ENCODE measurements at regions not wholly inside any gene's neighbourhood (a gene's known extent, or its start where the extent isn't known, plus 50 kb on each side); places are given as distances from the start of the nearest gene placed in this dataset.

GRCh38 chr1:217327901-217328300, 303.0 kb downstream of the GPATCH2 start:
- DNase-seq: no peak

DNA sequence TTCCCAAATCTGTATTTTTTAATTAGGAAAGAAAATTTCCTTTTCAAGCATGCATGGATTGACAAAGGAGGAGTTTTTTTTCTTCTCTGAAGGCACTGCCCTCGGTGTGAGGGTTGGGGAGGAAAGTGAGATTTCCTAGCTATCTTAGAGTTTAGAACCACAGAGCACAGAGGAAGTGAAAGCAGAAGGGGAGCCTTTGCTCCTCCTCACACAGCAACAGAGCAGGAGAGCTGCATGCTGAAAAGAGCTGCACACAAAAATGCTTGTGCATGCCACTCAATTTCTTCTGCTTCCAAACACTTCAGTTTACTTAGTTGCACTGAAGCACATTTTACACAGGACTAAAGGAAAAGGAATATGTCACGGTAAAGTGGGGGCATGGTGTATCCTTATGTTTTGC, 308.1 kb downstream of the GPATCH2 start:
- H3K9ac ChIP-seq: no peak overlapping the region
- H3K4me3 ChIP-seq: no peak overlapping the region
- H3K27ac ChIP-seq: no peak overlapping the region
- H3K27me3 ChIP-seq (replicated peaks; ENCODE audit: insufficient read depth): no peaks in the 10 kb centered on the region; the same call in none of the 2 replicates
- 21 to 25% methylated on average over 2 of the region's 2 CpGs for WGBS, 2 experiments (ENCODE audit: low coverage in 1 of 2, low lambda C conversion rate in 2 of 2, missing lambda C conversion rate in 2 of 2)
- H2AFZ ChIP-seq: no peak overlapping the region
- no peaks in the 10 kb centered on the region for H4K20me1 ChIP-seq (ENCODE audit: insufficient read depth)
- H3K9me3 ChIP-seq (ENCODE audit: low read depth): no peaks in the 10 kb centered on the region
- H3K9me2 ChIP-seq (ENCODE audit: insufficient read depth): no peaks in the 10 kb centered on the region
- H3K4me1 ChIP-seq (ENCODE audit: insufficient read depth): no peaks in the 10 kb centered on the region
- no peaks in the 10 kb centered on the region for H3K79me2 ChIP-seq (ENCODE audit: insufficient read depth)
- H3K4me2 ChIP-seq (ENCODE audit: unreplicated experiment): no peak overlapping the region
- no peaks in the 10 kb centered on the region for H3K36me3 ChIP-seq (ENCODE audit: low read depth)
- DNase-seq: no peak
- in situ Hi-C loops (cut with MboI): no loop called here
- no peaks in the 10 kb centered on the region for H3F3A ChIP-seq (ENCODE audit: insufficient read depth)
- TF ChIP-seq EZH2phosphoT487 (IDR thresholded peaks at IDR 0.05; ENCODE audit: insufficient read depth, low read depth) (no peak), EZH2 (IDR thresholded peaks at IDR 0.05; ENCODE audit: insufficient read depth, poor library complexity, severe bottlenecking) (no peak)

More at GRCh38 chr1:217327901-217328300, 303.0 kb downstream of the GPATCH2 start:
- H3K27ac ChIP-seq: no peak overlapping the region
- H3K4me3 ChIP-seq: no peak overlapping the region
- H3K79me2 ChIP-seq (ENCODE audit: insufficient read depth): no peaks in the 10 kb centered on the region
- H3K9ac ChIP-seq: no peak overlapping the region
- H3K4me1 ChIP-seq (ENCODE audit: insufficient read depth): no peaks in the 10 kb centered on the region
- H4K20me1 ChIP-seq (ENCODE audit: insufficient read depth): no peaks in the 10 kb centered on the region
- H3K4me2 ChIP-seq (ENCODE audit: unreplicated experiment): no peak overlapping the region
- TF ChIP-seq EZH2phosphoT487 (IDR thresholded peaks at IDR 0.05; ENCODE audit: insufficient read depth, low read depth) (no peak), EZH2 (IDR thresholded peaks at IDR 0.05; ENCODE audit: insufficient read depth, poor library complexity, severe bottlenecking) (no peak)
- 29 to 35% methylated on average over 3 of the region's 3 CpGs for WGBS, 2 experiments (ENCODE audit: low coverage in 1 of 2, low lambda C conversion rate in 2 of 2, missing lambda C conversion rate in 2 of 2)
- H3F3A ChIP-seq (ENCODE audit: insufficient read depth): no peaks in the 10 kb centered on the region
- in situ Hi-C loops (cut with MboI): no loop called here
- H3K9me2 ChIP-seq (ENCODE audit: insufficient read depth): no peaks in the 10 kb centered on the region
- no peaks in the 10 kb centered on the region; the same call in none of the 2 replicates for H3K27me3 ChIP-seq (replicated peaks; ENCODE audit: insufficient read depth)
- H2AFZ ChIP-seq: no peak overlapping the region
- no peaks in the 10 kb centered on the region for H3K36me3 ChIP-seq (ENCODE audit: low read depth)
- no peaks in the 10 kb centered on the region for H3K9me3 ChIP-seq (ENCODE audit: low read depth)

DNA sequence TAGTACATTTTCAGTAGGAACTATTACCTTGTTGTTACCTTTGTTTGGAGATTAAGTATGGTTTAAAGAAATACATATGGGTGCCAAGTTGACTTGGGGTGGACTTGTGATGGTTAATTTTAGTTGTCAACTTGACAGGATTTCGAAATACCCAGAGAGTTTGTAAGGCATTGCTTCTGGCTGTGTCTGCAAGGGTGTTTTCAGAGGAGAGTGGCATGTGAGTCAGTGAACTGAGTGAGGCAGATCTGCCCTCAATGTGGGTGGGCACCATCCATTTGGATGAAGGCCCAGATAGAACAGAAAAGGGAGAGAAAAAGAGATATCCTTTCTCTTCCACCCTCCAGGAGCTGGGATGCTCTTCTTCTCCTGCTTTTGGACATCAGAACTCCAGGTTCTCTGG, 315.5 kb downstream of the GPATCH2 start:
- peak; percentile 19 for DNase-seq

DNA sequence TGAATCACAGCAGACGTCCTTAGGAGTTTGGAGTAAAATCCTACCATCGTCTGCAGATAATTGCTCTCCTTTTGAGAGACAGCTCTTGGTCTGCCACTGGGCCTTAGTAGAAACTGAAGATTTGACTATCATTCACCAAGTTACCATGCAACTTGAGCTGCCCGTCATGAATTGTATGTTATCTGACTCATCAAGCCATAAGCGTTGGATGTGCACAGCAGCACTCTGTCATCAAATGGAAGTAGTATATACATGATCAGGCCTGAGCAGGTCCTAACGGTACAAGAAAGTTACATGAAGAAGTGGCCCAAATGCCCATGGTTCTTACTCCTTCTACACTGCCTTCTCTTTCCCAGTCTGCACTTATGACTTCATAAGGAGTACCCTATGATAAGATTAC, 317.8 kb downstream of the GPATCH2 start:
- Histone ChIP-seq H3K27me3 (replicated peaks; ENCODE audit: insufficient read depth) (no peaks in the 10 kb centered on the region), H4K20me1 (ENCODE audit: insufficient read depth) (no peaks in the 10 kb centered on the region), H3F3A (ENCODE audit: insufficient read depth) (no peaks in the 10 kb centered on the region), H3K9ac (no peak overlapping the region), H2AFZ (no peak overlapping the region), H3K9me2 (ENCODE audit: insufficient read depth) (no peaks in the 10 kb centered on the region), H3K27ac (no peak overlapping the region), H3K36me3 (ENCODE audit: low read depth) (no peaks in the 10 kb centered on the region), H3K4me2 (ENCODE audit: unreplicated experiment) (no peak overlapping the region), H3K79me2 (ENCODE audit: insufficient read depth) (no peaks in the 10 kb centered on the region), H3K4me3 (no peak overlapping the region), H3K4me1 (ENCODE audit: insufficient read depth) (no peaks in the 10 kb centered on the region), H3K9me3 (ENCODE audit: low read depth) (no peaks in the 10 kb centered on the region)
- in situ Hi-C loops (cut with MboI): no loop called here
- no peak for DNase-seq
- TF ChIP-seq EZH2 (IDR thresholded peaks at IDR 0.05; ENCODE audit: insufficient read depth, poor library complexity, severe bottlenecking): no peak
- 28 to 37% methylated on average over 5 of the region's 5 CpGs for WGBS, 2 experiments (ENCODE audit: low coverage in 1 of 2, low lambda C conversion rate in 2 of 2, missing lambda C conversion rate in 2 of 2)

More for the DNA sequence above, 315.5 kb downstream of the GPATCH2 start:
- H2AFZ ChIP-seq: no peak overlapping the region
- H3K9me3 ChIP-seq (ENCODE audit: low read depth): no peaks in the 10 kb centered on the region
- WGBS, 2 experiments (ENCODE audit: low coverage in 1 of 2, low lambda C conversion rate in 2 of 2, missing lambda C conversion rate in 2 of 2): 0 to 5% methylated on average over 1 of the region's 1 CpG
- no peaks in the 10 kb centered on the region for H3K4me1 ChIP-seq (ENCODE audit: insufficient read depth)
- no peaks in the 10 kb centered on the region for H3K9me2 ChIP-seq (ENCODE audit: insufficient read depth)
- H3F3A ChIP-seq (ENCODE audit: insufficient read depth): no peaks in the 10 kb centered on the region
- in situ Hi-C loops (cut with MboI): no loop called here
- H3K27me3 ChIP-seq (replicated peaks; ENCODE audit: insufficient read depth): no peaks in the 10 kb centered on the region
- H3K4me3 ChIP-seq: no peak overlapping the region
- no peak overlapping the region for H3K27ac ChIP-seq
- H3K9ac ChIP-seq: no peak overlapping the region
- no peak overlapping the region for H3K4me2 ChIP-seq (ENCODE audit: unreplicated experiment)
- H4K20me1 ChIP-seq (ENCODE audit: insufficient read depth): no peaks in the 10 kb centered on the region
- no peaks in the 10 kb centered on the region for H3K36me3 ChIP-seq (ENCODE audit: low read depth)
- H3K79me2 ChIP-seq (ENCODE audit: insufficient read depth): no peaks in the 10 kb centered on the region
- no peak for TF ChIP-seq EZH2phosphoT487 (IDR thresholded peaks at IDR 0.05; ENCODE audit: insufficient read depth, low read depth)
- TF ChIP-seq EZH2 (IDR thresholded peaks at IDR 0.05; ENCODE audit: insufficient read depth, poor library complexity, severe bottlenecking): no peak

GRCh38 chr1:217311766-217312165, 319.1 kb downstream of the GPATCH2 start:
- WGBS, 2 experiments (ENCODE audit: low coverage in 1 of 2, low lambda C conversion rate in 2 of 2, missing lambda C conversion rate in 2 of 2): 0 to 10% methylated on average over 1 of the region's 1 CpG
- in situ Hi-C loops (cut with MboI): no loop called here

More at GRCh38 chr1:217311766-217312165, 319.1 kb downstream of the GPATCH2 start:
- Histone ChIP-seq H3K79me2 (ENCODE audit: insufficient read depth) (no peaks in the 10 kb centered on the region), H3K4me3 (no peak overlapping the region), H2AFZ (no peak overlapping the region), H3K4me1 (ENCODE audit: insufficient read depth) (no peaks in the 10 kb centered on the region), H3K9me3 (ENCODE audit: low read depth) (no peaks in the 10 kb centered on the region), H3K9me2 (ENCODE audit: insufficient read depth) (no peaks in the 10 kb centered on the region), H3K36me3 (ENCODE audit: low read depth) (no peaks in the 10 kb centered on the region), H3K27me3 (replicated peaks; ENCODE audit: insufficient read depth) (no peaks in the 10 kb centered on the region), H4K20me1 (ENCODE audit: insufficient read depth) (no peaks in the 10 kb centered on the region), H3F3A (ENCODE audit: insufficient read depth) (no peaks in the 10 kb centered on the region), H3K9ac (no peak overlapping the region), H3K4me2 (ENCODE audit: unreplicated experiment) (no peak overlapping the region), H3K27ac (no peak overlapping the region)
- TF ChIP-seq EZH2phosphoT487 (IDR thresholded peaks at IDR 0.05; ENCODE audit: insufficient read depth, low read depth): no peak
- TF ChIP-seq EZH2 (IDR thresholded peaks at IDR 0.05; ENCODE audit: insufficient read depth, poor library complexity, severe bottlenecking): no peak
- DNase-seq: peak; percentile 17

All from GM23248 (cell line).